Right atrium auricular region (tissue), 2 donors: ENCODE measurements at regions not wholly inside any gene's neighbourhood (a gene's known extent, or its start where the extent isn't known, plus 50 kb on each side); places are given as distances from the start of the nearest gene placed in this dataset.

Experiments
- DNase-seq: peaks from one replicate; pipeline ENCODE4 v3.0.0-alpha.2; 2019; ENCODE audit warnings: low spot score
- H3K27ac ChIP-seq, 2 donors: fragments of 200-600 bp; sonication (generic); 1 replicate in 1 of 2; 2 replicates in 1 of 2; pipeline ENCODE4 v1.5.1; 2016 to 2019
- H3K27me3 ChIP-seq, 2 donors: fragments of 200-600 bp; sonication (generic); one replicate each; pipeline versions ENCODE4 v1.5.1 to v1.6.0; 2017 to 2019
- H3K36me3 ChIP-seq: fragments of 200-600 bp; sonication (generic); one replicate; pipeline ENCODE4 v1.5.1; 2016
- H3K4me1 ChIP-seq, 2 donors: fragments of 200-600 bp; sonication (generic); one replicate each; pipeline versions ENCODE4 v1.5.1 to v1.6.0; 2017 to 2019
- H3K4me3 ChIP-seq, 2 donors: fragments of 200-600 bp; sonication (generic); 1 replicate in 1 of 2; 2 replicates in 1 of 2; pipeline ENCODE4 v1.5.1; 2017 to 2019; ENCODE audit warnings: mild to moderate bottlenecking in 1 of 2, moderate library complexity in 1 of 2
- H3K9me3 ChIP-seq, 2 donors: fragments of 200-600 bp; sonication (generic); one replicate each; pipeline ENCODE4 v1.5.1; 2019
- CTCF ChIP-seq, 2 donors: fragments of 200-600 bp; sonication (generic); IDR thresholded peaks; one replicate each; pipeline ENCODE4 v1.5.1; 2019; ENCODE audit warnings: antibody characterized with exemption in 2 of 2

DNA sequence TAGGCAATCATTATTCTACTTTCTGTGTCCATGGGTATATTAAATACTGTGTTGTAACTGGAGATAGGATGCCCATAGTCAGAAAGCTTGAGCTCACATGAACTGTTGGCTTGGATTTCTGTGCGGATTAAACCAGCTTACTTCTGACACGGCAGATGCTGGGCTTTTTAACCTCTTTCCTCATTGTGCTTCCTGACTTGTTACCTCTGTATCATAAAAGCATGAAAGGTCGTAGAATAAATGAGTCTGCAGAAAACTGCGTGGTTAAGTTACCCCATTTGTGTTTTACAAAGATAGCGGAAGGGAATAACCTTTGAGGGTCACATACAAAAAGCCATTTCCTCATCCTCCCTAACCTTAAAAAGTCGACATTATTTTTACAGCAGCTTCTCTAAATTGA, 199.5 kb upstream of the DMRT1 start:
- TF ChIP-seq CTCF (IDR thresholded peaks at IDR 0.05) = no peak
- Histone ChIP-seq H3K27me3 (no peaks in the 10 kb centered on the region), H3K4me3 (no peak overlapping the region), H3K27ac (peak overlapping the region; percentile 70 to 86), H3K9me3 (no peaks in the 10 kb centered on the region), H3K36me3 (no peaks in the 10 kb centered on the region), H3K4me1 (peaks cover 0 to 32% of the 10 kb centered on the region in 2 donors)
- DNase-seq = no peak

DNA sequence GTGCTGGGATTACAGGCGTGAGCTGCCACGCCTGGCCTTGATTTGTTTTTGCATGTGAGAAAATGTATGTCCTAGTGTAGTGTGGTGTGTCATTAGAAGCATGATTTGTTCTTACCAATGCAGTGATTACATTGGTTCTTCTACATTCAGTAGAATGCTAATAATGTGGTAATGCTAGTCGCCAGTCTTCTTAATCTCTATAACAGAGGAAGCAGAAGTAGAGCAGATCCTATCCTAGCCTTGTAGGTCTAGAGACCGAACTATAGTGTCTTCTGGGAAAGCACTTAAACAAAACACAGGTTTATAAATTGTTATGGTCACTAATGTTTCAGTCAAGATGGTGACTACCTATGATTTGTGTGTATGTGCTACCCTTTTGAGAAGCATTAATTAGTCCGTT, 197.5 kb upstream of the DMRT1 start:
- H3K4me3 ChIP-seq = no peak overlapping the region
- TF ChIP-seq CTCF (IDR thresholded peaks at IDR 0.05) = no peak

GRCh38 chr9:647522-647921, 194.0 kb upstream of the DMRT1 start:
- peak overlapping the region; percentile 61 to 85 for H3K27ac ChIP-seq
- H3K4me1 ChIP-seq = peaks cover 0 to 52% of the 10 kb centered on the region in 2 donors
- no peaks in the 10 kb centered on the region for H3K36me3 ChIP-seq
- H3K9me3 ChIP-seq = no peaks in the 10 kb centered on the region
- no peak for TF ChIP-seq CTCF (IDR thresholded peaks at IDR 0.05)
- H3K4me3 ChIP-seq = no peak overlapping the region
- H3K27me3 ChIP-seq = no peaks in the 10 kb centered on the region
- DNase-seq = no peak

More for the DNA sequence above, 197.5 kb upstream of the DMRT1 start:
- no peak for DNase-seq
- Histone ChIP-seq H3K9me3 (no peaks in the 10 kb centered on the region), H3K27ac (peak overlapping the region; percentile 70 to 86), H3K4me1 (peaks cover 0 to 46% of the 10 kb centered on the region in 2 donors), H3K27me3 (no peaks in the 10 kb centered on the region), H3K36me3 (no peaks in the 10 kb centered on the region)

DNA sequence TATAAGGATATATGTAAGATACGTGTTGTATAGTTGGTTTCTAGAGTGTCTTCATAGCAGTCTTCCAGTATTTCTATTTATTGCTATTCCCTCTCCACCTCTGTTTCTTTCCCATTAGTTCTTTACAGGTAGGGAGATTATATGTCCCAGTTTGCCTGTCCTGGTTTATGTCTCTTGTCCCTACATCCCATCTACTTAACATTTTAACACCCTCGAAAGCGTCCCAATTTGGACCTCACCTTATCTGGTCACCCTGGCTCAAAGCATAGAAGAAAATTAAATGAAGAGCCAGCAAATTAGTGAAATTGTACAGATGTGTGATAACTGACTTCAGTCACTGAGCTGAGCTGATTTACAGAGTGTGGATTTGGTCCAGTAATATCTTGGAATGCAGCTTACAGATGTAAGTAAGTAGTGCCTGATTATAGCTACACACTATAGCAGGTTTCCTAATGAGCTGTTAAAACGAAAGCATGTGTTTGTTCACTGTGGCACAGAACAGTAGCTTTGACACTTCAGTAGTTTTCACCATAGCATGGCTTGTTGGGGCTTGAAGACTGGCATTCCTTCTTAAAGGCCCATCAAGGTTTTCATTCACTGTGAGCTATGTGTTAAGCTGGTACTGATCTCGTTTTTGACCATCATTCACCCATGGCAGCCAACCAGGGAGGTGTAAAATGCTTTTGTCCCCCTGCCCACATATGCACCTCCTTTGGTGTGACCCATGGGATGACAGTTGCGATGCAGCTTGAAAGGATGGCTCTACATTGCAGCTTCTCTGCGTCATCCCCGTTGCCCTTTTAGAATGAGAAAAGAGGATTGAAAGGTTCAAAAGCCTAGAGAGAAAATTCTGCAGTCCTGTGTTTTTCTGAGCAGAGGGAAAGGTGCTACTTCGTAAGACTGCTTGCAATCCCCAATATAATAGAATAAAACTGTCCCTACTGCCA, 192.1 kb upstream of the DMRT1 start:
- TF ChIP-seq CTCF (IDR thresholded peaks at IDR 0.05) = no peak
- Histone ChIP-seq H3K36me3 (no peaks in the 10 kb centered on the region), H3K27me3 (no peaks in the 10 kb centered on the region), H3K9me3 (no peaks in the 10 kb centered on the region), H3K4me3 (no peak overlapping the region), H3K27ac (peak overlapping the region; percentile 61 to 85), H3K4me1 (peaks cover 0 to 62% of the 10 kb centered on the region in 2 donors)
- DNase-seq = no peak

DNA sequence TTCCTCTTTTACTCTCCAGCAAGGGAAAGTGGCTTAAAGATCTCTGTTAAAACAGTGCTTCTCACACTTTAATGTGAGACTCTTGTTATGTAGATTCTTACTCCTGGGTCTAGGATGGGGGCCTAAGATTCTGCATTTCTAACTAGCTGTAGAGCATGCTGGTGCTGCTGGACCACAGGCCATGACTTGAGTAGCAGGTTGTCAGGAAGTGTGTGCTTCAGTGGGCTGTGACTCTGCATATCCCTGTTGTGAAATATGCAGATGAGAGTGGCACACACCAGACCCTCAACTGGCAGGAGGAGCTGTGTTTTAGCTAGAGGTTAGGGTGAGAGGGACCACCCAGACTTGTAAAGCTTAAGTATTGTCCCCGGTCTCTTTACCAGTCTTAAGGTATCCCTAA, 191.1 kb upstream of the DMRT1 start:
- Histone ChIP-seq H3K27ac (peak overlapping the region; percentile 61 to 85), H3K4me3 (no peak overlapping the region), H3K36me3 (no peaks in the 10 kb centered on the region), H3K27me3 (no peaks in the 10 kb centered on the region), H3K9me3 (no peaks in the 10 kb centered on the region), H3K4me1 (peaks cover 0 to 69% of the 10 kb centered on the region in 2 donors)
- no peak for TF ChIP-seq CTCF (IDR thresholded peaks at IDR 0.05)
- no peak for DNase-seq
